ENCODE measurements at regions not wholly inside any gene's neighbourhood (a gene's known extent, or its start where the extent isn't known, plus 50 kb on each side); places are given as distances from the start of the nearest gene placed in this dataset.

DNA sequence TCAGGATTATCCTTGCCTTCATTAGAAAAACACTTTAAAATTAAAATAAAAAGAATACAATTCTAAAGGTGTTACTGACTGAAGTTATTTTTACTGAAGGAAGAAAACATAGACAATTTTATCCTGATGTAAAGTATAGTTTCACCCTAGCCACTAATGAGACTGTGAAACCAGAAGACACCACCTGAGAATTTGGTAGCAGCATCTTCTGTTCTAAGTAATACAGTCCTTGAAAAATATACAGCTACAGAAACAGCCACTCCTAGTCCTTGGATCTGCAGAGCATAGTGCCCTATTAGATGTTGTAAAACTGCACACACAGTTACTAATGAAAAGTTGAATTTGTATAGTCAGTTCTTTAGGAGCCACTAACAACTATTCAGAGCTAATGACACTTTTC is 377.7 kb downstream of the PRR16 start:
- DNase-seq (ENCODE audit: insufficient read length, low spot score) (no peak), FAIRE-seq (no peak)
- TF ChIP-seq, protein P1, sequence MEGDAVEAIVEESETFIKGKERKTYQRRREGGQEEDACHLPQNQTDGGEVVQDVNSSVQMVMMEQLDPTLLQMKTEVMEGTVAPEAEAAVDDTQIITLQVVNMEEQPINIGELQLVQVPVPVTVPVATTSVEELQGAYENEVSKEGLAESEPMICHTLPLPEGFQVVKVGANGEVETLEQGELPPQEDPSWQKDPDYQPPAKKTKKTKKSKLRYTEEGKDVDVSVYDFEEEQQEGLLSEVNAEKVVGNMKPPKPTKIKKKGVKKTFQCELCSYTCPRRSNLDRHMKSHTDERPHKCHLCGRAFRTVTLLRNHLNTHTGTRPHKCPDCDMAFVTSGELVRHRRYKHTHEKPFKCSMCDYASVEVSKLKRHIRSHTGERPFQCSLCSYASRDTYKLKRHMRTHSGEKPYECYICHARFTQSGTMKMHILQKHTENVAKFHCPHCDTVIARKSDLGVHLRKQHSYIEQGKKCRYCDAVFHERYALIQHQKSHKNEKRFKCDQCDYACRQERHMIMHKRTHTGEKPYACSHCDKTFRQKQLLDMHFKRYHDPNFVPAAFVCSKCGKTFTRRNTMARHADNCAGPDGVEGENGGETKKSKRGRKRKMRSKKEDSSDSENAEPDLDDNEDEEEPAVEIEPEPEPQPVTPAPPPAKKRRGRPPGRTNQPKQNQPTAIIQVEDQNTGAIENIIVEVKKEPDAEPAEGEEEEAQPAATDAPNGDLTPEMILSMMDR (IDR thresholded peaks at IDR 0.05; ENCODE audit: insufficient read depth, missing control alignments) = no peak

DNA sequence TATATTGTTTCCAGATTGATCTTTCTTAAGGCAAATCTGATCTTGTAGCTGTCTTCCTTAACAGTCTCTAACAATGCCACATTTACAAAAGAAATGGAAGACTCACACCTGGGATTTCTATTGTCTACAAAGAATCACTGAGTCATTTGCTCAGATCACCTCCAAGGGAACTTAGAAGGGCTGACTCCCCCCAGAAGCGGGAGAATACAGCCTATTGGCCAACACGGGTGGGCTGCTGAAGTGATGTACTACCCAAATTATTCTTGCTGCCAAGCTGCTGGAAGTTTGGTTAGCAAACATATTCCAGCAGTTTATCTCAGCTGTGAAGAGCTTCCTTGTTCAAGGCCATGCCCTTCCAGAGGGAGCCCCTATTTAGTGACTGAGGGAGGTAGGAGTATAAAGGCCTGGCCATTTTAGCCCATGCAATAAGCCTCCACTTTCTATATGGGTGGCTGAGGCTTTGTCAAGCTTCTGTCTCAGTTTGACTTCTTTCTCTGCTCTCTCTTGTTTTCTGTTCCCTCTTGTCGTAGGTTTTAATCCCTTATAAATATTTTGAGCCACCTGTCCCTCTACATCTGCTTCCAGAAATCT is 379.4 kb downstream of the PRR16 start:
- no peak for FAIRE-seq
- TF ChIP-seq, protein P1 (IDR thresholded peaks at IDR 0.05; ENCODE audit: insufficient read depth, missing control alignments) = no peak
- DNase-seq (ENCODE audit: insufficient read length, low spot score) = no peak

DNA sequence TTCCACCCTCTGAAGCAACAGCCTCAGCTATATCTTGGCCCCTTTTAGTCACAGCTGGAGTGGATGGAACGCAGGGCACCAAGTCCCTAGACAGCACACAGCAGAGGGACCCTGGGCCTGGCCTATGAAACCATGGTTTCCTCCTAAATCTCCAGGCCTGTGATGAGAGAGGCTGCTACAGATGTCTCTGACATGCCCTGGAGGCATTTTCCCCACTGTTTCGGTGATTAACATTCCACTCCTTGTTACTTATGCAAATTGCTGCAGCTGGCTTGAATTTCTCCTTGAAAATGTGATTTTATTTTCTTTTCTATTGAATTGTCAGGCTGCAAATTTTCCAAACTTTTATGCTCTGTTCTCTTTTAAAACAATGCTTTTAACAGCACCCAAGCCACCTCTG is 384.8 kb downstream of the PRR16 start:
- FAIRE-seq (no peak), DNase-seq (ENCODE audit: insufficient read length, low spot score) (no peak)
- TF ChIP-seq, protein P1 (IDR thresholded peaks at IDR 0.05; ENCODE audit: insufficient read depth, missing control alignments) = no peak

DNA sequence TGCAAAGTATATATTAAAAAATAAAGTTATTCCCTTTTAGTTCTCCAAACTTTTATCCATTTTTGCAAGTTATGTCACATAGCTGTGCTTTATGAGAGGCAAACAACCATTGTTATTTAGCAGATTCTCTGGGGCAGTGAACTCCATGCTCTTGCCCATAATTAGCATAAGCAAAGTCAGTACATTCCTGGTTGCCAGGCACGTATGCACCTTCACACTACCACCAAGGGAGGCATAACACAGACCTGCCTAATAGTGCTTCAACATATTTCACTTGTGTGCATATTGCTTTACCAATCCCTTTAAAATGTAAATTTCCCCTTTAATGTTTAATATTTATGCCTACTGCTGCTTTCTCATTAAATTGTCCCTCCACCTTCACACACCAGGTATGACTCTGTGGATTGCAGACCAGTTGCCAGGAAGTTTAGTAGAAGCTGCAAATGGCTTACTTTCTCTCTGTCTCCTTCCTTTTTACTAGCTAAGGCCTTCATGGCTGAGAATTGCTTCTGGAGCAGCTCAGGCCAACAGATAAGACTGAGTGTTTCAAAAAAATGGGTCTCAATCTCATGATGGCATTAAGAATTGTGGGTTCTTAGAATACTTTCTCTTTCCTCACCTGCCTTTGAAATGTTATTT is 388.2 kb downstream of the PRR16 start:
- no peak for DNase-seq (ENCODE audit: insufficient read length, low spot score)
- no peak for FAIRE-seq
- TF ChIP-seq, protein P1 (IDR thresholded peaks at IDR 0.05; ENCODE audit: insufficient read depth, missing control alignments) = no peak

DNA sequence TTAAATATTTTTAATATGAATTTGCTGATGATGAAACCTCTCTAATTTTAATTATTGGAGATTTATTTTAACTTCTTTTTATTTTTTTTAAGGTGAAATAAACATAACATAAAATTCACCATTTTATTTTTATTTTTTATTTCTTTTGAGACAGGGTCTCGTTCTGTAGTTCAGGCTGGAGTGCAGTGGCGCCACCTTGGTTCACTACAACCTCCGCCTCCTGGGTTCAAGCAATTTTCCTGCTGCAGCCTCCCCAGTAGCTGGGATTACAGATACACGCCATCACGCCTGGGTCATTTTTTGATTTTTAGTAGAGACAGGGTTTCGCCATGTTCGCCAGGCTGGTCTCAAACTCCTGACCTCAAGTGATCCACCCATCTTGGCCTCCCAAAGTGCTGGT is 402.9 kb downstream of the PRR16 start:
- TF ChIP-seq, protein P1 (IDR thresholded peaks at IDR 0.05; ENCODE audit: insufficient read depth, missing control alignments) = no peak
- no peak for DNase-seq (ENCODE audit: insufficient read length, low spot score)
- FAIRE-seq = no peak

DNA sequence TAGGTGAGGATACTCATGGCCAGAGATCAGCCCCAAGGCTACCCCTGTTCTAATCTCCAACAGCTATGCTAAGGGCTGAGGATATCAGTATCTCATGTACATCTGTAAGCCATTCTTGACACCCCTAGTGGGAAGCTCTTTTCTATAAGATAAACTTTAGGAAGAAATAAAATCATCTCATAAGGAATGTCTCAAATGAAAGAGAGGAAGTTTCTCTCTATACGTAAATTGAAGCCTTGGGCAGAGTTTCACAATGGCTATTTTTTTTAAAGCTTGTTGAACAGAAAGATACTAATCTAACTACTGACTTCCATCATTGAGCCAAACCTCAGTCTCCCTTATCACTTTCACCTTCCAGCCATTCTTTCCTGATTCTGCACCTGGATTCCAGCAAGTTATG is 405.7 kb downstream of the PRR16 start:
- no peak for FAIRE-seq
- TF ChIP-seq, protein P1 (IDR thresholded peaks at IDR 0.05; ENCODE audit: insufficient read depth, missing control alignments) = no peak
- DNase-seq (ENCODE audit: insufficient read length, low spot score) = no peak

DNA sequence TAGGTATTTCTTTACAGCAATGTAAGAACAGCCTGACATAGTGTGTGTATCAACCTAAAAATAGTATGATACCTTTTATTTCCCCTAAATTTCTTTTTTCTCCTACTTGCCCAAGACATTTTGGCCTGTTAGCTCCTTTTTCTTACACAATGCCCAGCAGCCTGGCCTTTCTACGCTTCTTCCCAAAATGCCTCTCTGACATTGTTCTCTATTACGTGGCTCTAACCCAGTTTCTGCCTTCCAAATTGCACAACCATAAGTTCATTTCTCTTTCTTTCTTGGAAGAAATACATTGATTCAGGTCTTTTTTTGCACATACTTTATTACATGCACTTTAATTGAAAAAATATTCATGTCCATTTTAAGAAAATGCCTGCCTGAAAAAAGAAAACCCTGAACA is 408.2 kb downstream of the PRR16 start:
- TF ChIP-seq, protein P1 (IDR thresholded peaks at IDR 0.05; ENCODE audit: insufficient read depth, missing control alignments) = no peak
- DNase-seq (ENCODE audit: insufficient read length, low spot score) (no peak), FAIRE-seq (no peak)

Data from D721Med (cell line).